Ovary (tissue), 7 donors: ENCODE measurements at regions not wholly inside any gene's neighbourhood (a gene's known extent, or its start where the extent isn't known, plus 50 kb on each side); places are given as distances from the start of the nearest gene placed in this dataset.

Source experiments
- DNase-seq, 5 donors: peaks; one replicate each; pipeline ENCODE4 v3.0.0-alpha.2; 2019 to 2020
- H3K27ac ChIP-seq, 2 donors: fragments of 200-600 bp; one replicate each; pipeline versions ENCODE4 v1.5.1 to v1.8.0; 2019 to 2022
- H3K27me3 ChIP-seq: fragments of 200-600 bp; one replicate; pipeline ENCODE4 v1.8.0; 2022
- H3K36me3 ChIP-seq: fragments of 200-600 bp; sonication (generic); one replicate; pipeline ENCODE4 v1.5.1; 2019
- H3K4me1 ChIP-seq: one replicate; pipeline ENCODE4 v1.8.1; 2013; ENCODE audit warnings: mild to moderate bottlenecking, moderate library complexity; ENCODE audit not compliant: insufficient read depth
- H3K4me3 ChIP-seq: fragments of 200-600 bp; sonication (generic); one replicate; pipeline ENCODE4 v1.5.1; 2017
- H3K9me3 ChIP-seq, 2 donors: fragments of 200-600 bp in 1 of 2; sonication (generic) in 1 of 2; one replicate each; pipeline versions ENCODE4 v1.5.1 to v1.8.1; 2013 to 2019; ENCODE audit warnings: mild to moderate bottlenecking in 1 of 2, moderate library complexity in 1 of 2
- EP300 ChIP-seq: sonication (generic); formaldehyde crosslinking; IDR thresholded peaks from one replicate; pipeline ENCODE4 v1.6.1; 2017; ENCODE audit warnings: antibody characterized with exemption
- POLR2A ChIP-seq: fragments of 450-650 bp; IDR thresholded peaks from one replicate; pipeline ENCODE4 v1.6.1; 2017; ENCODE audit warnings: antibody characterized with exemption, mild to moderate bottlenecking, moderate library complexity
- WGBS, 3 donors: extraction: QIAGEN DNeasy Blood & Tissue Kit in 1 of 3; methylation state at CpG; one replicate each; pipeline versions ENCODE4 v1.1.5 to v1.1.7; 2013 to 2017; 5-methylcytosine and 5-hydroxymethylcytosine counted together
- intact Hi-C, 4 donors: fragments of 100-400 bp; cut with DNase I; formaldehyde crosslinking; loops; one replicate each; pipeline versions ENCODE4 v1.11.0 to v1.15.1; 2022 to 2023
- TF ChIP-seq, protein P1 (sequence below), 3 donors: fragments of 450-650 bp in 2 of 3; fragments of 200-600 bp in 1 of 3; IDR thresholded peaks; one replicate each; pipeline versions ENCODE4 v1.5.1 to v1.8.0; 2016 to 2022; ENCODE audit warnings: antibody characterized with exemption in 3 of 3, mild to moderate bottlenecking in 1 of 3
- donor health status: DM: no; HTN: no; CAD: no; lungs with moderate emphysema.
- donor health status: DM: no; HTN: no; CAD: no.
- donor health status: Bipolar disorder and iron deficiency.
- donor health status: DM: no; HTN: no; CAD: no.
- donor health status: DM: yes; HTN: yes; CAD: no.

- intact Hi-C loops, result no loop called here
- DNase-seq, result no peak
- WGBS, 3 donors, result 72 to 78% (median 77%) methylated on average over 1 of the region's 1 CpG
Observed at GRCh38 chr1:238191170-238191569, 300.4 kb upstream of the ZP4 start.

GRCh38 chr1:238187575-238187949, 296.8 kb upstream of the ZP4 start:
- Histone ChIP-seq H3K36me3 (no peaks in the 10 kb centered on the region), H3K9me3 (no peaks in the 10 kb centered on the region), H3K27ac (no peak overlapping the region), H3K4me1 (no peaks in the 10 kb centered on the region), H3K27me3 (no peaks in the 10 kb centered on the region), H3K4me3 (no peak overlapping the region)
- WGBS, 3 donors, result 92 to 97% (median 93%) methylated on average over 3 of the region's 3 CpGs
- TF ChIP-seq POLR2A, result no peak
- no peak for TF ChIP-seq EP300
- intact Hi-C loops, result no loop called here
- no peak for DNase-seq

More at GRCh38 chr1:238191170-238191569, 300.4 kb upstream of the ZP4 start:
- H3K27ac ChIP-seq, result no peak overlapping the region
- no peak for TF ChIP-seq POLR2A
- TF ChIP-seq EP300, result no peak
- TF ChIP-seq, protein P1, sequence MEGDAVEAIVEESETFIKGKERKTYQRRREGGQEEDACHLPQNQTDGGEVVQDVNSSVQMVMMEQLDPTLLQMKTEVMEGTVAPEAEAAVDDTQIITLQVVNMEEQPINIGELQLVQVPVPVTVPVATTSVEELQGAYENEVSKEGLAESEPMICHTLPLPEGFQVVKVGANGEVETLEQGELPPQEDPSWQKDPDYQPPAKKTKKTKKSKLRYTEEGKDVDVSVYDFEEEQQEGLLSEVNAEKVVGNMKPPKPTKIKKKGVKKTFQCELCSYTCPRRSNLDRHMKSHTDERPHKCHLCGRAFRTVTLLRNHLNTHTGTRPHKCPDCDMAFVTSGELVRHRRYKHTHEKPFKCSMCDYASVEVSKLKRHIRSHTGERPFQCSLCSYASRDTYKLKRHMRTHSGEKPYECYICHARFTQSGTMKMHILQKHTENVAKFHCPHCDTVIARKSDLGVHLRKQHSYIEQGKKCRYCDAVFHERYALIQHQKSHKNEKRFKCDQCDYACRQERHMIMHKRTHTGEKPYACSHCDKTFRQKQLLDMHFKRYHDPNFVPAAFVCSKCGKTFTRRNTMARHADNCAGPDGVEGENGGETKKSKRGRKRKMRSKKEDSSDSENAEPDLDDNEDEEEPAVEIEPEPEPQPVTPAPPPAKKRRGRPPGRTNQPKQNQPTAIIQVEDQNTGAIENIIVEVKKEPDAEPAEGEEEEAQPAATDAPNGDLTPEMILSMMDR (IDR thresholded peaks at IDR 0.05), result no peak
- H3K27me3 ChIP-seq, result no peaks in the 10 kb centered on the region
- no peaks in the 10 kb centered on the region for H3K4me1 ChIP-seq
- H3K36me3 ChIP-seq, result no peaks in the 10 kb centered on the region
- no peak overlapping the region for H3K4me3 ChIP-seq
- H3K9me3 ChIP-seq, result no peaks in the 10 kb centered on the region

DNA sequence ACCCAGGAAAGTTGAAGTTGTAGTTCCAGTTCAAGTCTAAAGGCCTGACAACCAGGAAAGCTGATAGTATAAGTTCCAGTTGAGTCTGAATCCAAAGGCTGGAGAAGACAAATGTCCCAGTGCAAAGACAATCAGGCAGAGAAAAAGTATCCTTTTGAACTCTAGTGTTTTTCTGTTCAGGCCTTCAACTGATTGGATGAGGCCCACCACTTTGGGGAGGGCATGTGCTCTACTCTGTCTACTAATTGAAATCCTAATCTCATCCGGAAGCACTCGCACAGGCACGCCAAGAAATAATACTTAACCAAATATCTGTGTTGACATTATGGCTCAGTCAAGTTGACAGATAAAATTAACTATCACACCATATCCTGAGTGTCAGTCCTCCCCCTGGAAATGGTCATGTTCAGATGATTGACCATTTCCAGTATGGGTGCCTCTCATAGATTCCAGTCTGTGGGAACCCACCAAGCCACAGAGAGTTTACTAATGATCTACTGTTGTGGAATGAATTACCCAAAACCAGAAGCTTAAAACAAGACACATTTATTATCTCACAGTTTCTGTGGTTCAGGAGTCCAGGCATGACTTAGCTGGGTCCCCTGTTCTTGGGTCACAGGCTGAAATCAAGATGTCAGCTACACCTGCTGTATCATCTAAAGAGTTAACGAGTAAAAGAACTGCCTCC, 296.3 kb upstream of the ZP4 start:
- WGBS, 3 donors, result 89 to 95% (median 92%) methylated on average over 4 of the region's 4 CpGs
- Histone ChIP-seq H3K27me3 (no peaks in the 10 kb centered on the region), H3K27ac (no peak overlapping the region), H3K4me1 (no peaks in the 10 kb centered on the region), H3K36me3 (no peaks in the 10 kb centered on the region), H3K9me3 (no peaks in the 10 kb centered on the region), H3K4me3 (no peak overlapping the region)
- intact Hi-C loops, result no loop called here
- DNase-seq, result no peak
- TF ChIP-seq, protein P1 (IDR thresholded peaks at IDR 0.05), result no peak
- TF ChIP-seq POLR2A (no peak), EP300 (no peak)

- Histone ChIP-seq H3K4me3 (no peak overlapping the region), H3K27me3 (no peaks in the 10 kb centered on the region), H3K36me3 (no peaks in the 10 kb centered on the region), H3K9me3 (no peaks in the 10 kb centered on the region), H3K27ac (no peak overlapping the region), H3K4me1 (no peaks in the 10 kb centered on the region)
- TF ChIP-seq EP300, result no peak
- no peak for TF ChIP-seq POLR2A
- TF ChIP-seq, protein P1 (IDR thresholded peaks at IDR 0.05), result no peak
- 56 to 59% (median 58%) methylated on average over 7 of the region's 7 CpGs for WGBS, 3 donors
- no peak for DNase-seq
- intact Hi-C loops, result no loop called here
Observed at GRCh38 chr1:238177960-238178645, 287.4 kb upstream of the ZP4 start.

GRCh38 chr1:238177351-238177750, 286.6 kb upstream of the ZP4 start:
- no peaks in the 10 kb centered on the region for H3K4me1 ChIP-seq
- H3K36me3 ChIP-seq, result no peaks in the 10 kb centered on the region
- H3K27me3 ChIP-seq, result no peaks in the 10 kb centered on the region
- 88 to 92% (median 90%) methylated on average over 1 of the region's 1 CpG for WGBS, 3 donors
- H3K9me3 ChIP-seq, result no peaks in the 10 kb centered on the region
- DNase-seq, result no peak
- no peak overlapping the region for H3K27ac ChIP-seq
- H3K4me3 ChIP-seq, result no peak overlapping the region
- TF ChIP-seq POLR2A, result no peak
- TF ChIP-seq, protein P1 (IDR thresholded peaks at IDR 0.05), result no peak
- no peak for TF ChIP-seq EP300
- intact Hi-C loops, result no loop called here
